ENCODE measurements at regions not wholly inside any gene's neighbourhood (a gene's known extent, or its start where the extent isn't known, plus 50 kb on each side); places are given as distances from the start of the nearest gene placed in this dataset.

GRCh38 chr3:124659175-124659574 is 71.1 kb upstream of the UMPS start:
- Histone ChIP-seq H3K4me3 (no peak overlapping the region), H3K27ac (no peak overlapping the region), H3K27me3 (no peaks in the 10 kb centered on the region), H3K36me3 (peaks cover 40 to 89% (median 85%) of the 10 kb centered on the region in 4 donors), H3K4me1 (peaks cover 0 to 29% (median 11%) of the 10 kb centered on the region in 4 donors), H3K9me3 (no peaks in the 10 kb centered on the region)
- TF ChIP-seq EP300 (IDR thresholded peaks at IDR 0.05) (no peak), CTCF (IDR thresholded peaks at IDR 0.05) (no peak), POLR2A (IDR thresholded peaks at IDR 0.05) (no peak), POLR2AphosphoS5 (IDR thresholded peaks at IDR 0.05) (no peak)
- WGBS, 5 donors, result 0 to 44% (median 31%) methylated on average over 1 of the region's 1 CpG; no CpG with 5 or more reads in 1 of the 5 donors
- intact Hi-C loops (cut with DNase I; ENCODE audit: low total_unique reads), result no loop called here
- no peak for DNase-seq

DNA sequence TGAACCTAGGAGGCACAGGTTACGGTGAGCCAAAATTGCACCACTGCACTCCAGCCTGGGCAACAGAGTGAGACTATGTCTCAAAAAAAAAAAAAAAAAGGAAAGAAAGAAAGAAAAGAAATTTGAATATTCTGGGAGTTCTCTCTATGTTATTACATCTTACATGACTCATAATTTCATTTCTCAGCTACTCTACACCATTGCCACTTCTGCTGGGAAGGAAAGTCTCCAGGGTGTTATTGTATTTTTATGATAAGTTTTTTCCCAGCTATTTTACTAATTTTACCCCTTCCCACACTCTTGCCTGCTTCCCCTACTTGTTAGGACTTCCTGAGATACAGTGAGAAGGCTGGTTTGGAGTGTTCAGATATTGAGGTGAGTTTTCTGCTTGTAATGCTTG is 69.7 kb upstream of the UMPS start:
- H3K36me3 ChIP-seq, result peaks cover 36 to 75% (median 75%) of the 10 kb centered on the region in 4 donors
- no peak for TF ChIP-seq POLR2A (IDR thresholded peaks at IDR 0.05)
- TF ChIP-seq POLR2AphosphoS5 (IDR thresholded peaks at IDR 0.05), result no peak
- no peak for TF ChIP-seq EP300 (IDR thresholded peaks at IDR 0.05)
- no peak for TF ChIP-seq CTCF (IDR thresholded peaks at IDR 0.05)
- 93 to 100% (median 100%) methylated on average over 1 of the region's 1 CpG for WGBS, 5 donors

DNA sequence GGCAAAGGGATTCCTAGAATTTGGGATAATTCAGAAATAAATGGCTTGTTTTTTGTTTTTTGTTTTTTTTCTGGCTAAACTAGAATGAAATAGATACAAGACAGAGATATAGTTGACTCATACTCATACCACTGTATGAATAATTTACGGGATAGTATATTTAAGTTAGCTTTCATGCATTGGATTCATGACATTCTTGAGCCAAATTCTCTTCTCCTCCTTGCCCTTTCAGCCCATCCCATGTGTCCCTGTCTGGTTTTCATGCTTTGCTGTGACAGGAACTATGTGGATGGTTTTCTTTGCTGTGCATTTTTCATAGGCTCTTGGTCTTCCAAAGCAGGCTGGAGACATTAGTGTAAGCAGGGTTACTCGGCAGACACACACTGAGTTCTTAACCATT is 66.6 kb upstream of the UMPS start:
- TF ChIP-seq EP300 (IDR thresholded peaks at IDR 0.05) (no peak), POLR2A (IDR thresholded peaks at IDR 0.05) (no peak), POLR2AphosphoS5 (IDR thresholded peaks at IDR 0.05) (no peak), CTCF (IDR thresholded peaks at IDR 0.05) (no peak)
- intact Hi-C loops (cut with DNase I; ENCODE audit: low total_unique reads), result no loop called here
- Histone ChIP-seq H3K36me3 (peaks cover 23 to 72% (median 72%) of the 10 kb centered on the region in 4 donors), H3K4me1 (peaks cover 5 to 53% (median 24%) of the 10 kb centered on the region in 4 donors), H3K4me3 (no peak overlapping the region), H3K27me3 (no peaks in the 10 kb centered on the region), H3K9me3 (no peaks in the 10 kb centered on the region), H3K27ac (peak overlapping the region; percentile 66 to 79 (median 71))
- DNase-seq, result no peak
- 56 to 68% (median 60%) methylated on average over 2 of the region's 2 CpGs for WGBS, 5 donors

More for the DNA sequence above, 69.7 kb upstream of the UMPS start:
- no peaks in the 10 kb centered on the region for H3K9me3 ChIP-seq
- no peak for DNase-seq
- H3K4me3 ChIP-seq, result no peak overlapping the region
- no peak overlapping the region for H3K27ac ChIP-seq
- H3K27me3 ChIP-seq, result no peaks in the 10 kb centered on the region
- peaks cover 5 to 41% (median 24%) of the 10 kb centered on the region in 4 donors for H3K4me1 ChIP-seq
- intact Hi-C loops (cut with DNase I; ENCODE audit: low total_unique reads), result no loop called here

DNA sequence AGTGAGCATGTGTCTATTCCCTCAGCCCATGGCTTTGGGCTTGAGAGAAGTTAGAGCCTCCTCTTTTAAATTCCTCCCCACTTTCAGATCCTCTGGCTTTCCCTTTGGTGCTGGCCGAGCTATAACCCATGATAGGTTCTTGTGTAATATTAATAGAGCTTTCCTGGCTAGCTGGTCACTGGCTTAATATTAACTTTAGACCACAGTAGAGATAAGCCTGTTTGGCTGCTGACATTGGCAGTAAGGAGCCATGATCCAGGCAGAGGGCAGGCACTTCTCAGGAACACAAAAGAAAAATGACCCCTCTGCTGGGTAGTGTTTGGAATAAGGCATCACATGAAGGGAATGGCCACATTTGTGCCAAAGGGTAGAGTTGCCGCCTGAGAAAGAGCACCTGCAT is 65.4 kb upstream of the UMPS start:
- Histone ChIP-seq H3K9me3 (no peaks in the 10 kb centered on the region), H3K27ac (peak overlapping the region; percentile 66 to 79 (median 71)), H3K27me3 (no peaks in the 10 kb centered on the region), H3K36me3 (peaks cover 15 to 69% (median 63%) of the 10 kb centered on the region in 4 donors), H3K4me1 (peaks cover 5 to 53% (median 28%) of the 10 kb centered on the region in 4 donors), H3K4me3 (no peak overlapping the region)
- DNase-seq, result peak; percentile 41 to 64
- WGBS, 5 donors, result 32 to 62% (median 39%) methylated on average over 2 of the region's 2 CpGs
- intact Hi-C loops (cut with DNase I; ENCODE audit: low total_unique reads), result no loop called here
- TF ChIP-seq POLR2AphosphoS5 (IDR thresholded peaks at IDR 0.05) (peak in 2 of 3 donors; percentile 61), EP300 (IDR thresholded peaks at IDR 0.05) (no peak), POLR2A (IDR thresholded peaks at IDR 0.05) (no peak), CTCF (IDR thresholded peaks at IDR 0.05) (peak in 1 of 7 experiments; percentile 22)

All from stomach (tissue), 8 donors.